ENCODE measurements at regions not wholly inside any gene's neighbourhood (a gene's known extent, or its start where the extent isn't known, plus 50 kb on each side); places are given as distances from the start of the nearest gene placed in this dataset.

DNA sequence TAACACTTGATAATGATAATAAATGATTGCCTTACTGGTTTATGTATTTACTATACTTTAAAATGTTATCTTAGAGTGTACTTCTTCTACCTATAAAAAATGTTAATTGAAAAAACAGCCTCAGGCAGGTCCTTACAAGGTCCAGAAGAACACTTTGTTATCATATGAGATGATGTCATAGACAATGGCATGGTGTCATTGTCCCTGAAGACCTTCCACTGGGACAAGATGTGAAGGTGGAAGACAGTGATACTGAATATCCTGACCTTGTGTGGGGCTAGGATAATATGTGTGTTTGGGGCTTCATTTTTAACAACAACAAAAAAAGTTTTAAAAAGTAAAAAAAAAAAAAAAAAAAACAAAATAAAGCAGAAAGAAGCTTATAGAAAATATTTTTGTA, 342.2 kb upstream of the KYNU start:
- TF ChIP-seq, protein P1, sequence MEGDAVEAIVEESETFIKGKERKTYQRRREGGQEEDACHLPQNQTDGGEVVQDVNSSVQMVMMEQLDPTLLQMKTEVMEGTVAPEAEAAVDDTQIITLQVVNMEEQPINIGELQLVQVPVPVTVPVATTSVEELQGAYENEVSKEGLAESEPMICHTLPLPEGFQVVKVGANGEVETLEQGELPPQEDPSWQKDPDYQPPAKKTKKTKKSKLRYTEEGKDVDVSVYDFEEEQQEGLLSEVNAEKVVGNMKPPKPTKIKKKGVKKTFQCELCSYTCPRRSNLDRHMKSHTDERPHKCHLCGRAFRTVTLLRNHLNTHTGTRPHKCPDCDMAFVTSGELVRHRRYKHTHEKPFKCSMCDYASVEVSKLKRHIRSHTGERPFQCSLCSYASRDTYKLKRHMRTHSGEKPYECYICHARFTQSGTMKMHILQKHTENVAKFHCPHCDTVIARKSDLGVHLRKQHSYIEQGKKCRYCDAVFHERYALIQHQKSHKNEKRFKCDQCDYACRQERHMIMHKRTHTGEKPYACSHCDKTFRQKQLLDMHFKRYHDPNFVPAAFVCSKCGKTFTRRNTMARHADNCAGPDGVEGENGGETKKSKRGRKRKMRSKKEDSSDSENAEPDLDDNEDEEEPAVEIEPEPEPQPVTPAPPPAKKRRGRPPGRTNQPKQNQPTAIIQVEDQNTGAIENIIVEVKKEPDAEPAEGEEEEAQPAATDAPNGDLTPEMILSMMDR (IDR thresholded peaks at IDR 0.05) = no peak
- TF ChIP-seq TCF7L2 (IDR thresholded peaks at IDR 0.05; ENCODE audit: low read depth, low read length) = no peak
- no peak for TF ChIP-seq SIN3A (IDR thresholded peaks at IDR 0.05; ENCODE audit: borderline replicate concordance, insufficient read depth, low read depth, low read length)
- no peak for TF ChIP-seq POLR2AphosphoS5 (IDR thresholded peaks at IDR 0.05; ENCODE audit: low read depth, low read length)
- no peak for TF ChIP-seq REST (IDR thresholded peaks at IDR 0.05; ENCODE audit: insufficient read depth in 1 of 2, low read depth in 2 of 2, low read length in 1 of 2)
- in situ Hi-C loops (cut with HindIII; ENCODE audit: low pct_unique_long_range_greater_than_20kb, low sequenced_read_pairs) (no loop called here), intact Hi-C loops (cut with micrococcal nuclease; ENCODE audit: unreplicated experiment) (no loop called here)
- H3K9me3 ChIP-seq (ENCODE audit: control insufficient read depth, insufficient read depth, low read depth, low read length) = no peaks in the 10 kb centered on the region
- no peak overlapping the region for H3K4me3 ChIP-seq (ENCODE audit: low read depth in 2 of 2, low read length in 2 of 2)
- no peaks in the 10 kb centered on the region for H3K4me1 ChIP-seq (ENCODE audit: control insufficient read depth, insufficient read depth, low read length)
- ChIA-PET POLR2A (interaction anchor here (0.6 kb wide), 1 partner anchor 1797 kb away, joined by 5 read pairs; no protein-coding TSS in a partner anchor), CTCF (no interaction called here)
- no TSS peak for BruUV-seq (replicated peaks)
- DNase-seq (ENCODE audit: low read depth, low spot score) = no peak
- no peak overlapping the region for H3K27ac ChIP-seq (ENCODE audit: low read length)
- no peak for ATAC-seq
- H3K36me3 ChIP-seq (ENCODE audit: control insufficient read depth, insufficient read depth, low read length) = no peaks in the 10 kb centered on the region
- no peaks in the 10 kb centered on the region for H3K27me3 ChIP-seq (ENCODE audit: control insufficient read depth, insufficient read depth, low read length)

GRCh38 chr2:142533177-142533576, 344.3 kb upstream of the KYNU start:
- ChIA-PET POLR2A (no interaction called here), CTCF (no interaction called here)
- in situ Hi-C loops (cut with HindIII; ENCODE audit: low pct_unique_long_range_greater_than_20kb, low sequenced_read_pairs) (no loop called here), intact Hi-C loops (cut with micrococcal nuclease; ENCODE audit: unreplicated experiment) (no loop called here)
- H3K36me3 ChIP-seq (ENCODE audit: control insufficient read depth, insufficient read depth, low read length) = no peaks in the 10 kb centered on the region
- TF ChIP-seq REST (IDR thresholded peaks at IDR 0.05; ENCODE audit: insufficient read depth in 1 of 2, low read depth in 2 of 2, low read length in 1 of 2) (no peak), POLR2AphosphoS5 (IDR thresholded peaks at IDR 0.05; ENCODE audit: low read depth, low read length) (no peak), SIN3A (IDR thresholded peaks at IDR 0.05; ENCODE audit: borderline replicate concordance, insufficient read depth, low read depth, low read length) (no peak), TCF7L2 (IDR thresholded peaks at IDR 0.05; ENCODE audit: low read depth, low read length) (no peak)
- TF ChIP-seq, protein P1 (IDR thresholded peaks at IDR 0.05) = no peak
- no peaks in the 10 kb centered on the region for H3K27me3 ChIP-seq (ENCODE audit: control insufficient read depth, insufficient read depth, low read length)
- no peak overlapping the region for H3K4me3 ChIP-seq (ENCODE audit: low read depth in 2 of 2, low read length in 2 of 2)
- DNase-seq (ENCODE audit: low read depth, low spot score) (no peak), ATAC-seq (no peak)
- no peaks in the 10 kb centered on the region for H3K4me1 ChIP-seq (ENCODE audit: control insufficient read depth, insufficient read depth, low read length)
- H3K9me3 ChIP-seq (ENCODE audit: control insufficient read depth, insufficient read depth, low read depth, low read length) = no peaks in the 10 kb centered on the region
- H3K27ac ChIP-seq (ENCODE audit: low read length) = no peak overlapping the region
- BruUV-seq (replicated peaks) = no TSS peak
